Keratinocyte (primary cell): ENCODE measurements at regions not wholly inside any gene's neighbourhood (a gene's known extent, or its start where the extent isn't known, plus 50 kb on each side); places are given as distances from the start of the nearest gene placed in this dataset.

Experiments used
- DNase-seq: peaks from one replicate; pipeline ENCODE4 v3.0.0-alpha.2; 2011; ENCODE audit warnings: low read depth, missing footprints, low spot score
- FAIRE-seq: peaks from 2 replicates; lab custom pipeline; 2011; peaks lifted over from hg19 to GRCh38; lab: Jason Lieb, UNC
- H2AFZ ChIP-seq: 2 replicates; pipeline ENCODE4 v1.6.0; 2012; ENCODE audit warnings: low read length, control low read depth, inconsistent platforms; ENCODE audit not compliant: control insufficient read depth
- H3K27ac ChIP-seq: 2 replicates; pipeline ENCODE4 v1.5.1; 2011; ENCODE audit warnings: low read length; ENCODE audit not compliant: control insufficient read depth, insufficient read depth
- H3K27me3 ChIP-seq: 3 replicates; pipeline ENCODE4 v1.6.0; 2011; ENCODE audit warnings: low read length; ENCODE audit not compliant: control insufficient read depth, insufficient read depth; ENCODE audit errors: extremely low read depth
- H3K36me3 ChIP-seq, 2 experiments: 2 replicates in 1 of 2; 3 replicates in 1 of 2; pipeline ENCODE4 v1.5.1; 2011; ENCODE audit warnings: low read length in 2 of 2, mild to moderate bottlenecking in 1 of 2; ENCODE audit not compliant: control insufficient read depth in 2 of 2, insufficient read depth in 2 of 2; ENCODE audit errors: extremely low read depth in 1 of 2
- H3K4me1 ChIP-seq: 3 replicates; pipeline ENCODE4 v1.5.1; 2011; ENCODE audit warnings: low read length; ENCODE audit not compliant: control insufficient read depth, insufficient read depth; ENCODE audit errors: extremely low read depth
- H3K4me2 ChIP-seq: 3 replicates; pipeline ENCODE4 v1.6.0; 2011; ENCODE audit warnings: low read depth, low read length; ENCODE audit not compliant: control insufficient read depth, insufficient read depth; ENCODE audit errors: extremely low read depth
- H3K4me3 ChIP-seq, 3 experiments: fragments of 200-600 bp in 1 of 3; sonication (generic) in 1 of 3; 2 replicates in 2 of 3; 3 replicates in 1 of 3; pipeline ENCODE4 v1.5.1; 2011 to 2016; ENCODE audit warnings: low read length in 3 of 3, mild to moderate bottlenecking in 3 of 3, control low read depth in 2 of 3, inconsistent platforms in 1 of 3, low read depth in 1 of 3, mixed read lengths in 1 of 3, mixed run types in 1 of 3, moderate library complexity in 1 of 3; ENCODE audit not compliant: control insufficient read depth in 2 of 3, insufficient read depth in 2 of 3; ENCODE audit errors: extremely low read depth in 1 of 3
- H3K79me2 ChIP-seq: 2 replicates; pipeline ENCODE4 v1.6.0; 2012; ENCODE audit warnings: low read length; ENCODE audit not compliant: control insufficient read depth, insufficient read depth
- H3K9ac ChIP-seq: 3 replicates; pipeline ENCODE4 v1.6.0; 2011; ENCODE audit warnings: low read length; ENCODE audit not compliant: control insufficient read depth, insufficient read depth; ENCODE audit errors: extremely low read depth
- H3K9me1 ChIP-seq: 3 replicates; pipeline ENCODE4 v1.6.0; 2011; ENCODE audit warnings: low read length; ENCODE audit not compliant: control insufficient read depth, insufficient read depth; ENCODE audit errors: extremely low read depth
- H3K9me3 ChIP-seq: 2 replicates; pipeline ENCODE4 v1.5.1; 2012; ENCODE audit warnings: low read depth, low read length; ENCODE audit not compliant: control insufficient read depth
- H4K20me1 ChIP-seq: 3 replicates; pipeline ENCODE4 v1.6.0; 2011; ENCODE audit warnings: low read length; ENCODE audit not compliant: control insufficient read depth, insufficient read depth; ENCODE audit errors: extremely low read depth
- EZH2 ChIP-seq: IDR thresholded peaks from one replicate; pipeline ENCODE4 v1.6.1; 2012; ENCODE audit warnings: inconsistent platforms, mild to moderate bottlenecking, low read length, moderate library complexity
- dilution Hi-C: fragments of 300-500 bp; cut with MboI; formaldehyde crosslinking; loops from one replicate; pipeline ENCODE4 v1.7.0; 2020; ENCODE audit warnings: low sequenced_read_pairs; ENCODE audit not compliant: extremely low pct_ligation_motif_present
- TF ChIP-seq, protein P1 (sequence below), 3 experiments: IDR thresholded peaks in 1 of 3; conservative IDR thresholded peaks in 1 of 3; optimal IDR thresholded peaks in 1 of 3; 2 replicates in 2 of 3; 3 replicates in 1 of 3; pipeline versions ENCODE3 to v1.5.1; 2011; ENCODE audit warnings: low read length in 3 of 3, mild to moderate bottlenecking in 3 of 3, moderate library complexity in 2 of 3, control low read depth in 1 of 3, inconsistent platforms in 1 of 3; ENCODE audit not compliant: insufficient read depth in 2 of 3; ENCODE audit errors: extremely low read depth in 1 of 3

DNA sequence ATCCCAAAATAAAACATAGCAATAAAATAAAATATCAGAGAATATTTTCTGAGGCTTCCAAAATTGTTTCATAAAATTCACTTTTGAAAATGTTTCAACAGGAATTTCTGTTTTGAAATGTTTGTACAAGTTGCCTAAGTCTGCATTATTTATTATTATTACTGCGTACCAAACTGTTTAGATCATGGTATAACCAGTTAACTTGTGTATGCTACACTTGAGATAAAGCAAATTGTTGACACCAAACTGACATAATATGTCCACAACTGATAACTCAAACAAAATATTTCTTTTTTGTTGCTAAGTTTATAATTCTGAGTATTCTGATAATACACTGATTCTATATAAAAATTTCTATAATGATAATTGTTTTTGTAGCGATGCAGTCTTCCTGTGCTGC, 531.8 kb upstream of the EYS start:
- FAIRE-seq: no peak
- no peak for TF ChIP-seq EZH2
- TF ChIP-seq, protein P1, sequence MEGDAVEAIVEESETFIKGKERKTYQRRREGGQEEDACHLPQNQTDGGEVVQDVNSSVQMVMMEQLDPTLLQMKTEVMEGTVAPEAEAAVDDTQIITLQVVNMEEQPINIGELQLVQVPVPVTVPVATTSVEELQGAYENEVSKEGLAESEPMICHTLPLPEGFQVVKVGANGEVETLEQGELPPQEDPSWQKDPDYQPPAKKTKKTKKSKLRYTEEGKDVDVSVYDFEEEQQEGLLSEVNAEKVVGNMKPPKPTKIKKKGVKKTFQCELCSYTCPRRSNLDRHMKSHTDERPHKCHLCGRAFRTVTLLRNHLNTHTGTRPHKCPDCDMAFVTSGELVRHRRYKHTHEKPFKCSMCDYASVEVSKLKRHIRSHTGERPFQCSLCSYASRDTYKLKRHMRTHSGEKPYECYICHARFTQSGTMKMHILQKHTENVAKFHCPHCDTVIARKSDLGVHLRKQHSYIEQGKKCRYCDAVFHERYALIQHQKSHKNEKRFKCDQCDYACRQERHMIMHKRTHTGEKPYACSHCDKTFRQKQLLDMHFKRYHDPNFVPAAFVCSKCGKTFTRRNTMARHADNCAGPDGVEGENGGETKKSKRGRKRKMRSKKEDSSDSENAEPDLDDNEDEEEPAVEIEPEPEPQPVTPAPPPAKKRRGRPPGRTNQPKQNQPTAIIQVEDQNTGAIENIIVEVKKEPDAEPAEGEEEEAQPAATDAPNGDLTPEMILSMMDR (optimal IDR thresholded peaks at IDR 0.05 in 1 of 3, IDR thresholded peaks at IDR 0.05 in 1 of 3, conservative IDR thresholded peaks at IDR 0.05 in 1 of 3; ENCODE audit: extremely low read depth in 1 of 3, insufficient read depth in 2 of 3, low read length in 3 of 3): no peak
- Histone ChIP-seq H3K79me2 (no peaks in the 10 kb centered on the region), H3K9me3 (no peaks in the 10 kb centered on the region), H2AFZ (no peak overlapping the region), H3K36me3 (no peaks in the 10 kb centered on the region), H3K4me1 (no peaks in the 10 kb centered on the region), H4K20me1 (no peaks in the 10 kb centered on the region), H3K9ac (no peak overlapping the region), H3K9me1 (no peaks in the 10 kb centered on the region), H3K27ac (no peak overlapping the region), H3K4me3 (no peak overlapping the region), H3K27me3 (no peaks in the 10 kb centered on the region), H3K4me2 (no peak overlapping the region)
- dilution Hi-C loops: no loop called here
- no peak for DNase-seq

DNA sequence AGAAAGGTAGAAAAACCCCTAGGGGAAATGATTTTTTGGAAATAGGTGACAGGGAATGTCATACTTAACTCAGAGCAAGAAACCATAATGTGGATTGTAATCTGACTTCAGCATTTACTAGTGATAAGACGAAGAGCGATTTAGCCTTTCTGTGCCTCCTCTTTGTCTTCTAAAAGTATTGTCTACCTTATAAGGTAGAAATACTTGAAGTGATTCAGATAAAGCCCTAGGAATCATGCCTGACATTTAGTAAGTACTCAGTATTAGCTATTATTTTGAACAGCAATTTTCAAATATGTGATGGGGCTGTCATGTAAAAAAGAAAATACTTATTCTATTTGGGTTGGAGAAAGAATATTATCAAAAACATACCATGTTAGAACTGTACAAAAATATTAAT, 525.9 kb upstream of the EYS start:
- Histone ChIP-seq H3K9ac (no peak overlapping the region), H3K9me3 (no peaks in the 10 kb centered on the region), H3K9me1 (no peaks in the 10 kb centered on the region), H4K20me1 (no peaks in the 10 kb centered on the region), H3K4me1 (no peaks in the 10 kb centered on the region), H2AFZ (no peak overlapping the region), H3K27me3 (no peaks in the 10 kb centered on the region), H3K79me2 (no peaks in the 10 kb centered on the region), H3K36me3 (no peaks in the 10 kb centered on the region), H3K4me2 (no peak overlapping the region), H3K27ac (no peak overlapping the region), H3K4me3 (no peak overlapping the region)
- FAIRE-seq: no peak
- TF ChIP-seq EZH2: no peak
- TF ChIP-seq, protein P1 (optimal IDR thresholded peaks at IDR 0.05 in 1 of 3, IDR thresholded peaks at IDR 0.05 in 1 of 3, conservative IDR thresholded peaks at IDR 0.05 in 1 of 3; ENCODE audit: extremely low read depth in 1 of 3, insufficient read depth in 2 of 3, low read length in 3 of 3): no peak
- no peak for DNase-seq
- dilution Hi-C loops: no loop called here
